ENCODE measurements at regions not wholly inside any gene's neighbourhood (a gene's known extent, or its start where the extent isn't known, plus 50 kb on each side); places are given as distances from the start of the nearest gene placed in this dataset.
"Not testable (repeated sequence)": the region's sequence is repeated elsewhere in the genome, so short reads cannot be mapped to it uniquely, and the experiment has no call there.

- ATAC-seq (no peak), DNase-seq (ENCODE audit: low spot score) (no peak)
- Mint-ChIP-seq H3K4me3 (no peak overlapping the region), H3K27ac (no peak overlapping the region), H3K36me3 (peaks cover 24% of the 10 kb centered on the region), H3K27me3 (ENCODE audit: low read depth) (no peaks in the 10 kb centered on the region), H3K4me1 (peaks cover 8% of the 10 kb centered on the region; the same call in 1 of the 2 replicates), H3K9me3 (peaks cover 25% of the 10 kb centered on the region)
- TF ChIP-seq CDX4 (CRISPR knock-in tag; IDR thresholded peaks at IDR 0.05; ENCODE audit: borderline replicate concordance) (no peak), ATF6 (CRISPR knock-in tag; IDR thresholded peaks at IDR 0.05) (no peak)
- POLR2A ChIA-PET: no interaction called here
- CTCF ChIA-PET: no interaction called here
These were observed 131.6 kb upstream of the MED14 start for GRCh38 chrX:40866893-40867292.

- ATAC-seq (no peak), DNase-seq (ENCODE audit: low spot score) (no peak)
- no peak overlapping the region for H3K4me3 Mint-ChIP-seq
- TF ChIP-seq PREB (CRISPR knock-in tag; IDR thresholded peaks at IDR 0.05; ENCODE audit: borderline replicate concordance): no peak
- no peak for TF ChIP-seq CDX4 (CRISPR knock-in tag; IDR thresholded peaks at IDR 0.05; ENCODE audit: borderline replicate concordance)
- TF ChIP-seq ZBTB43 (CRISPR knock-in tag; IDR thresholded peaks at IDR 0.05): no peak
- no peak for TF ChIP-seq ESRRA (CRISPR knock-in tag; IDR thresholded peaks at IDR 0.05; ENCODE audit: borderline replicate concordance)
- no peak for TF ChIP-seq KAT7 (CRISPR knock-in tag; IDR thresholded peaks at IDR 0.05; ENCODE audit: borderline replicate concordance)
- TF ChIP-seq JUN (CRISPR knock-in tag; IDR thresholded peaks at IDR 0.05): no peak
- TF ChIP-seq E2F1 (CRISPR knock-in tag; IDR thresholded peaks at IDR 0.05): no peak
- no peak for TF ChIP-seq NFE2L1 (CRISPR knock-in tag; IDR thresholded peaks at IDR 0.05)
- no peak for TF ChIP-seq GABPB1 (CRISPR knock-in tag; IDR thresholded peaks at IDR 0.05)
- TF ChIP-seq ZNF138 (CRISPR knock-in tag; conservative IDR thresholded peaks at IDR 0.05): no peak
- TF ChIP-seq PRRX2 (CRISPR knock-in tag; IDR thresholded peaks at IDR 0.05): no peak
- peaks cover 24% of the 10 kb centered on the region for H3K36me3 Mint-ChIP-seq
- peaks cover 25% of the 10 kb centered on the region for H3K9me3 Mint-ChIP-seq
- no peak overlapping the region for H3K27ac Mint-ChIP-seq
- ChIA-PET POLR2A (no interaction called here), CTCF (no interaction called here)
- no peaks in the 10 kb centered on the region for H3K27me3 Mint-ChIP-seq (ENCODE audit: low read depth)
- peaks cover 10% of the 10 kb centered on the region; the same call in 1 of the 2 replicates for H3K4me1 Mint-ChIP-seq
These were observed 132.0 kb upstream of the MED14 start for GRCh38 chrX:40867352-40867751.

GRCh38 chrX:40868868-40869267 lies 133.5 kb upstream of the MED14 start:
- ChIA-PET CTCF (no interaction called here), POLR2A (no interaction called here)
- peaks cover 10% of the 10 kb centered on the region; the same call in 1 of the 2 replicates for H3K4me1 Mint-ChIP-seq
- DNase-seq (ENCODE audit: low spot score) (no peak), ATAC-seq (no peak)
- no peaks in the 10 kb centered on the region for H3K27me3 Mint-ChIP-seq (ENCODE audit: low read depth)
- H3K36me3 Mint-ChIP-seq: peaks cover 15% of the 10 kb centered on the region
- H3K27ac Mint-ChIP-seq: no peak overlapping the region
- no peak overlapping the region for H3K4me3 Mint-ChIP-seq
- TF ChIP-seq ZNF121 (CRISPR knock-in tag; IDR thresholded peaks at IDR 0.05): no peak
- TF ChIP-seq EMX1 (CRISPR knock-in tag; IDR thresholded peaks at IDR 0.05): no peak
- no peak for TF ChIP-seq GTF2I (CRISPR knock-in tag; conservative IDR thresholded peaks at IDR 0.05)
- TF ChIP-seq TCF7 (CRISPR knock-in tag; IDR thresholded peaks at IDR 0.05; ENCODE audit: low read depth): no peak
- no peak for TF ChIP-seq CREM (CRISPR knock-in tag; IDR thresholded peaks at IDR 0.05)
- H3K9me3 Mint-ChIP-seq: peaks cover 22% of the 10 kb centered on the region

GRCh38 chrX:40870982-40871381 lies 135.6 kb upstream of the MED14 start:
- H3K4me3 Mint-ChIP-seq; H3K27ac Mint-ChIP-seq; CTCF ChIA-PET; DNase-seq (ENCODE audit: low spot score); H3K36me3 Mint-ChIP-seq; ATAC-seq; POLR2A ChIA-PET; H3K27me3 Mint-ChIP-seq (ENCODE audit: low read depth): not testable (repeated sequence)
- Mint-ChIP-seq H3K9me3 (peaks cover 12% of the 10 kb centered on the region), H3K4me1 (peaks cover 19% of the 10 kb centered on the region)
